HUDEP-2 (cell line): ENCODE measurements at regions not wholly inside any gene's neighbourhood (a gene's known extent, or its start where the extent isn't known, plus 50 kb on each side); places are given as distances from the start of the nearest gene placed in this dataset.

Source experiments
- DNase-seq, 76 experiments: peaks; one replicate each; lab custom pipeline; 2025; ENCODE audit not compliant: unreplicated experiment in 76 of 76; lab: John Stamatoyannopoulos, UW

- DNase-seq, result no peak
Observed at GRCh38 chr9:86464242-86464641, 110.0 kb upstream of the TUT7 start.

- DNase-seq, result no peak
Observed at GRCh38 chr9:86460216-86461002, 106.2 kb upstream of the TUT7 start.

- no peak for DNase-seq
Observed at GRCh38 chr9:86459599-86460155, 105.5 kb upstream of the TUT7 start.

GRCh38 chr9:86459191-86459590 lies 105.0 kb upstream of the TUT7 start:
- no peak for DNase-seq

- no peak for DNase-seq
Observed at GRCh38 chr9:86458191-86458855, 104.1 kb upstream of the TUT7 start.

- no peak for DNase-seq
Observed at GRCh38 chr9:86456416-86456815, 102.2 kb upstream of the TUT7 start.

GRCh38 chr9:86454701-86455615 lies 100.7 kb upstream of the TUT7 start:
- no peak for DNase-seq

- no peak for DNase-seq
Observed at GRCh38 chr9:86452201-86452828, 98.1 kb upstream of the TUT7 start.

GRCh38 chr9:86449246-86449645 lies 95.0 kb upstream of the TUT7 start:
- DNase-seq, result no peak

GRCh38 chr9:86445671-86446070 lies 91.5 kb upstream of the TUT7 start:
- DNase-seq, result no peak

GRCh38 chr9:86443992-86444391 lies 89.8 kb upstream of the TUT7 start:
- no peak for DNase-seq

- DNase-seq, result peak in 15 of 76 experiments; percentile 4 to 43 (median 14)
Observed at GRCh38 chr9:86434039-86434726, 80.0 kb upstream of the TUT7 start.

GRCh38 chr9:86424251-86424891 lies 70.2 kb upstream of the TUT7 start:
- DNase-seq, result no peak

- DNase-seq, result peak in 3 of 76 experiments; percentile 0 to 15 (median 7)
Observed at GRCh38 chr9:86413971-86414880, 60.0 kb upstream of the TUT7 start.

GRCh38 chr9:86410281-86410680 lies 56.1 kb upstream of the TUT7 start:
- no peak for DNase-seq

GRCh38 chr9:86408121-86408520 lies 53.9 kb upstream of the TUT7 start:
- DNase-seq, result no peak

- no peak for DNase-seq
Observed at GRCh38 chr9:86407022-86407421, 52.8 kb upstream of the TUT7 start.

- DNase-seq, result no peak
Observed at GRCh38 chr9:86406366-86406765, 52.2 kb upstream of the TUT7 start.
